Endothelial cell of umbilical vein (primary cell): ENCODE measurements at regions not wholly inside any gene's neighbourhood (a gene's known extent, or its start where the extent isn't known, plus 50 kb on each side); places are given as distances from the start of the nearest gene placed in this dataset.

Experiments
- BruUV-seq: library from RNA; stranded (reverse); fragments of 400-500 nt; replicated peaks from 2 replicates; lab custom pipeline; 2021; lab: Mats Ljungman, UMichigan
- CTCF ChIA-PET: fragments of 300-600, 350-600 bp; sonication (Branson Sonifier 250); formaldehyde crosslinking; loops from one replicate; lab custom pipeline; 2021; ENCODE audit warnings: antibody characterized with exemption, inconsistent platforms; lab: Charles Lee
- POLR2A ChIA-PET: fragments of 300-600, 350-600 bp; sonication (Branson Sonifier 250); formaldehyde crosslinking; loops from one replicate; lab custom pipeline; 2021; ENCODE audit warnings: antibody characterized with exemption, inconsistent platforms; lab: Charles Lee
- DNase-seq: peaks from one replicate; pipeline ENCODE4 v3.0.0-alpha.2; 2011; ENCODE audit warnings: low read depth, low spot score
- FAIRE-seq: peaks from 2 replicates; lab custom pipeline; 2011; peaks lifted over from hg19 to GRCh38; lab: Jason Lieb, UNC
- H2AFZ ChIP-seq: 2 replicates; pipeline ENCODE4 v1.6.0; 2012; ENCODE audit warnings: low read depth, low read length, control low read depth, inconsistent platforms
- H3K27ac ChIP-seq: 2 replicates; pipeline ENCODE4 v1.5.1; 2011; ENCODE audit warnings: low read depth, mild to moderate bottlenecking, control low read depth, low read length, moderate library complexity; ENCODE audit not compliant: insufficient read depth
- H3K27me3 ChIP-seq, 2 experiments: 2 replicates each; pipeline versions ENCODE4 v1.6.0 to v1.6.1; 2011; ENCODE audit warnings: low read length in 2 of 2, mixed read lengths in 1 of 2; ENCODE audit not compliant: control insufficient read depth in 2 of 2, insufficient read depth in 2 of 2
- H3K36me3 ChIP-seq, 2 experiments: 2 replicates in 1 of 2; 3 replicates in 1 of 2; pipeline ENCODE4 v1.5.1; 2011; ENCODE audit warnings: low read length in 2 of 2, mild to moderate bottlenecking in 1 of 2, moderate library complexity in 1 of 2; ENCODE audit not compliant: control insufficient read depth in 2 of 2, insufficient read depth in 2 of 2; ENCODE audit errors: extremely low read depth in 1 of 2
- H3K4me1 ChIP-seq: 3 replicates; pipeline ENCODE4 v1.5.1; 2011; ENCODE audit warnings: mild to moderate bottlenecking, low read length; ENCODE audit not compliant: control insufficient read depth, insufficient read depth; ENCODE audit errors: extremely low read depth
- H3K4me2 ChIP-seq: 2 replicates; pipeline ENCODE4 v1.6.1; 2011; ENCODE audit warnings: low read length, control low read depth, mixed read lengths; ENCODE audit not compliant: insufficient read depth
- H3K4me3 ChIP-seq, 3 experiments: fragments of 200-600 bp in 1 of 3; sonication (generic), shearing (Covaris generic) in 1 of 3; replicated peaks in 1 of 3; 2 replicates each; pipeline ENCODE4 v1.5.1; 2011 to 2016; ENCODE audit warnings: control low read depth in 3 of 3, low read length in 3 of 3, mild to moderate bottlenecking in 2 of 3, inconsistent platforms in 1 of 3, low read depth in 1 of 3, moderate library complexity in 1 of 3; ENCODE audit not compliant: insufficient read depth in 1 of 3
- H3K79me2 ChIP-seq: 2 replicates; pipeline ENCODE4 v1.6.0; 2012; ENCODE audit warnings: low read length, inconsistent platforms; ENCODE audit not compliant: control insufficient read depth, insufficient read depth
- H3K9ac ChIP-seq: replicated peaks from 2 replicates; pipeline ENCODE3; 2011; ENCODE audit warnings: low read length, control low read depth; ENCODE audit not compliant: insufficient read depth; ENCODE audit errors: extremely low read depth
- H3K9me1 ChIP-seq: replicated peaks from 3 replicates; pipeline ENCODE4 v1.6.0; 2011; ENCODE audit warnings: mild to moderate bottlenecking, low read length; ENCODE audit not compliant: control insufficient read depth, insufficient read depth; ENCODE audit errors: extremely low read depth
- H3K9me3 ChIP-seq: replicated peaks from 2 replicates; pipeline ENCODE4 v1.5.1; 2012; ENCODE audit warnings: low read length, inconsistent platforms; ENCODE audit not compliant: control insufficient read depth, insufficient read depth
- H4K20me1 ChIP-seq: replicated peaks from 2 replicates; pipeline ENCODE3; 2011; ENCODE audit warnings: mild to moderate bottlenecking, low read length; ENCODE audit not compliant: control insufficient read depth, insufficient read depth; ENCODE audit errors: extremely low read depth
- CTCF ChIP-seq, 2 donors: IDR thresholded peaks; 1 replicate in 1 of 2; 2 replicates in 1 of 2; pipeline ENCODE4 v1.5.1; 2011; ENCODE audit warnings: low read length in 2 of 2, mild to moderate bottlenecking in 2 of 2, moderate library complexity in 2 of 2, control low read depth in 1 of 2, inconsistent platforms in 1 of 2, low read depth in 1 of 2; ENCODE audit not compliant: insufficient read depth in 1 of 2; ENCODE audit errors: extremely low read depth in 1 of 2
- EZH2 ChIP-seq: IDR thresholded peaks from 2 replicates; pipeline ENCODE4 v1.6.1; 2012; ENCODE audit warnings: borderline replicate concordance, low read depth, mild to moderate bottlenecking, moderate library complexity, low read length, inconsistent platforms; ENCODE audit not compliant: severe bottlenecking
- FOS ChIP-seq: IDR thresholded peaks from 2 replicates; pipeline ENCODE4 v1.6.1; 2011; ENCODE audit warnings: mild to moderate bottlenecking, low read length, moderate library complexity, borderline replicate concordance; ENCODE audit not compliant: insufficient read depth
- GATA2 ChIP-seq: IDR thresholded peaks from 2 replicates; pipeline ENCODE4 v1.7.0; 2011; ENCODE audit warnings: low read depth, mild to moderate bottlenecking, moderate library complexity, mixed read lengths, low read length; ENCODE audit not compliant: insufficient read length, insufficient read depth
- JUN ChIP-seq: IDR thresholded peaks from 2 replicates; pipeline ENCODE4 v1.6.1; 2011; ENCODE audit warnings: borderline replicate concordance, low read depth; ENCODE audit not compliant: insufficient read length, insufficient read depth
- MAX ChIP-seq: IDR thresholded peaks from 2 replicates; pipeline ENCODE4 v1.6.1; 2011; ENCODE audit not compliant: insufficient read depth, insufficient read length
- MYC ChIP-seq: IDR thresholded peaks from one replicate; pipeline ENCODE4 v1.6.1; 2011; ENCODE audit warnings: mild to moderate bottlenecking, low read depth, low read length
- POLR2A ChIP-seq: IDR thresholded peaks from 2 replicates; pipeline ENCODE4 v1.6.1; 2012; ENCODE audit warnings: low read depth, mild to moderate bottlenecking, control low read depth, low read length
- POLR2AphosphoS5 ChIP-seq: IDR thresholded peaks from 2 replicates; pipeline ENCODE4 v1.6.1; 2012; ENCODE audit warnings: low read depth, mild to moderate bottlenecking, control low read depth, low read length, moderate library complexity; ENCODE audit not compliant: insufficient read depth
- dilution Hi-C: fragments of 300-500 bp; cut with MboI; formaldehyde crosslinking; loops from one replicate; pipeline ENCODE4 v1.15.0; 2019; ENCODE audit warnings: low sequenced_read_pairs; ENCODE audit not compliant: extremely low pct_ligation_motif_present
- intact Hi-C: fragments of 100-400 bp; cut with micrococcal nuclease; formaldehyde crosslinking; loops from one replicate; pipeline ENCODE4 v1.10.0; 2022

- Histone ChIP-seq H3K79me2 (no peaks in the 10 kb centered on the region), H4K20me1 (no peaks in the 10 kb centered on the region), H3K9ac (no peak overlapping the region), H3K9me3 (no peaks in the 10 kb centered on the region), H3K36me3 (no peaks in the 10 kb centered on the region), H2AFZ (no peak overlapping the region), H3K4me1 (peaks cover 6% of the 10 kb centered on the region), H3K9me1 (no peaks in the 10 kb centered on the region), H3K4me3 (no peak overlapping the region), H3K27me3 (no peaks in the 10 kb centered on the region), H3K4me2 (no peak overlapping the region), H3K27ac (no peak overlapping the region)
- FAIRE-seq (no peak), DNase-seq (no peak)
- BruUV-seq: no TSS peak
- POLR2A ChIA-PET: no interaction called here
- intact Hi-C loops (no loop called here), dilution Hi-C loops (no loop called here)
- CTCF ChIA-PET: interaction anchor here (1.0 kb wide), 1 partner anchor 317 kb away, joined by 3 read pairs; no protein-coding TSS in a partner anchor
- TF ChIP-seq JUN (no peak), MAX (no peak), GATA2 (no peak), POLR2A (no peak), POLR2AphosphoS5 (no peak), FOS (no peak), EZH2 (no peak), MYC (no peak), CTCF (IDR thresholded peaks at IDR 0.05; ENCODE audit: extremely low read depth in 1 of 2, insufficient read depth in 1 of 2, low read depth in 1 of 2, low read length in 2 of 2) (no peak)
Measured at GRCh38 chr3:156763931-156764720, 62.0 kb upstream of the LEKR1 start.
